GM18498 (cell line): ENCODE measurements at regions not wholly inside any gene's neighbourhood (a gene's known extent, or its start where the extent isn't known, plus 50 kb on each side); places are given as distances from the start of the nearest gene placed in this dataset.
A peak's percentile ranks its signal among the peaks of the same experiment; 100 is the strongest.
"Not testable (repeated sequence)": the region's sequence is repeated elsewhere in the genome, so short reads cannot be mapped to it uniquely, and the experiment has no call there.

Experiments
- ATAC-seq: cut with Tn5 transposase; IDR thresholded peaks from one replicate; pipeline ENCODE4 v1.9.1; 2021; ENCODE audit warnings: mild to moderate bottlenecking, moderate library complexity; ENCODE audit not compliant: unreplicated experiment

DNA sequence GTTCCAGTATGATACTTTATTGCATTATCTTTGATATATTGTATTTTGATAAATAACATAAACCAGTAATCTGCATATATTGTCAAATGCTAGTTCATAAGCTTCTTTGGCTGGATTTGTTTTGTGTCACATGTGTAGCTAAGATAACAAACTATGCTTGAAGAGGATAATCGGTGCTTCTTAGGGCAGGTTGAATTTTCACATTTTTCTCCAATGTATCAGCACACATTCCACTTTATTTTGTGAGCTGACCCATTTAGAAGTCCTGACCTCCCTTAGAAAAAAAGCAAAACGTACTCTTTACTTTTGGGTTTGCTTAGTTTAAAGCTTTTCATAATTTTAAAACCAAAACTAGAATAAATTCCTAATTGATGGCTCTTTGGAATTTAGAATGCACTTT, 277.7 kb upstream of the DDHD1 start:
- ATAC-seq: no peak

DNA sequence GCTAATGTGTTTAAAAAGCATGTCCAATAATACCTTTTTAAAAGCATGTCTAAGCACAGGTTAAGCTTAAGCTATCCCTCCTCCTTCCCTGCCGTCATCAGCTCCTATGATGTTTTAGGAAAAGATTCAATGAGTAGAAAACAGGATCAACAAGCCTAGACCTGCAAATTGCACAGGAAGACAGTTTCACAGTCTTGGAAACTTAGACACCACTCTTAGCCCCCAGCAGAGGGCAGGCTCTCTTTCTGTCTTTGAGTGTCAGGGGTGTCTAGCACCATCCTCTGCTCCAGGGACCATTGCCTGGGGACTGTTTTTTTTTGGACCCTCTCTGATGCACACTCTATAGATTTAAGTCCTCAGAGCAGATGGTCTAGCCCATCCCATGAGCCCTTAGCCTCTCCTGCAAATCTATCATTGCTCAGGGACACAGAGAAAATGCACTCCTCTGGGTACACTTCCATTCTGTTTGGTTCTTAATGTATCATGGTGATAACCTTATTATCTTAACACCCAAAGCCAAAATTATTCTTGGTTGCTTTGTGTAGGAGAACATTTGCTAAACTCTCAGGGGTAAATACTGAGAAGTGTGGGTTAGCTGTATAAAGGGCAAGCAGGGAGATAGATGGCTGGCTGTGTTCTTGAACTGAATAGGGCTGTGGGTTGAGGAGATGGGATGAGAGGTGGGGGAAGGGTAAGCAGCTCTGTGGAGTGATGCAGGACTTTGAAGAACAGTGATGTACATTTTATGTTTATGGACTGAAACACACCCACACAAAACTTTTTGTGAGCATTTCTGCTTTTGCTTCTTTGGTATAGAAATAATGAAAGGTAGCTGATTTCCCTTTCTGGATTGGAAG, 259.9 kb upstream of the DDHD1 start:
- no peak for ATAC-seq

DNA sequence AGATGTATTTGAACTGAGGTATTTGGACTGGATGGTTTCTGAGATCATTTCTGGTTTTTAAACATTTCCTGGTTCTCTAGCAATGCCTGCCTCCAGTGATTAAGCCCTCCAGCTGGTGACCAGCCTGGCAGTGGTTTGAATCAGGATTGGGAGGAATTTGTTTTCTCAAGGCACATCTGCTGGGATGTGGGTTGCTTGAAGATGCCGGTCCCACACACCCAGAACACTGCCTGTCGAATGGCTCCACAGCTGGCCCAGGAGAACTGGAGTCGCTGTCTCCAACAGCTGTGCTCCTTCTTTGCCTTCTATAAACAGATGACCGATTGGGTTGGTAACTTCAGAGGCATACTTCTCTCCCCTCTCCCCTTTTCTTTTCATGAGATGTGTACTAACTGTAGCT, 258.0 kb upstream of the DDHD1 start:
- no peak for ATAC-seq

DNA sequence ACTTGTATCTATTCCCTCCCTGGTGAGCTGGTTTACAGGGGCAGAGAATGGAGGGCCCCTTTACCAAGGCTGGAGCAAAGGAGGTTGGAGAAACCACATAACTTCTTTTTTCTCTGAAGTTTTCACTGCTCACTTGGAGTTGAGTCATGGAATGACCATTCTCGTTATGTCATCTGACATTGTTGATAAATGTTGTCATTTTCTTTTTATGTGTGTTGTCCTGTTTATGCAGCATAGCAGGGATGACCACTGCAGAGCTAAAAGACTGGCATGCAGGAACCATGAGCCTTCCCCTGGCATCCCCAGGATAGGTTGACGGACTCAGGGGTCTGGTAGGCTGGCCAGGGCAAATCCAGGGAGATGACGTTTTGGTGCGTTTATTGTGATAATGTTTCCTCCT, 256.8 kb upstream of the DDHD1 start:
- ATAC-seq: no peak

DNA sequence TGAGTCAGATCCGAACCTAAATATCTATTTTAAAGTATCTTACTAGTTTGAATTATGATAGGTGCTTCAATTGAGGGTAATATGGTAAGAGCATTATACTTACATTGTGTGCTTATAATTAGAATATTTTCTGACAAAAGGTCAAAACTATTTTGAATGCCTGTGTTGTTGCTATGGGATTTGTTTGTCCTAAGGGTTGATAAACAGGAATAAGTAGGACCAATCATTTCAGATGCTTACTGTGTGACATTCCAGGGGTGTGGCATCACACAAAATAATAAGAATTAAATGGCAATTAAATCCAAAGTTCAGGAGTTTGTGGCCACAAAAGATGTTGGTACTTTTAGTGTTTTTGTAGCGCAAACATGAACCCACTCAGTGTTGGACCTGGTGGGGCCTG, 256.2 kb upstream of the DDHD1 start:
- no peak for ATAC-seq

DNA sequence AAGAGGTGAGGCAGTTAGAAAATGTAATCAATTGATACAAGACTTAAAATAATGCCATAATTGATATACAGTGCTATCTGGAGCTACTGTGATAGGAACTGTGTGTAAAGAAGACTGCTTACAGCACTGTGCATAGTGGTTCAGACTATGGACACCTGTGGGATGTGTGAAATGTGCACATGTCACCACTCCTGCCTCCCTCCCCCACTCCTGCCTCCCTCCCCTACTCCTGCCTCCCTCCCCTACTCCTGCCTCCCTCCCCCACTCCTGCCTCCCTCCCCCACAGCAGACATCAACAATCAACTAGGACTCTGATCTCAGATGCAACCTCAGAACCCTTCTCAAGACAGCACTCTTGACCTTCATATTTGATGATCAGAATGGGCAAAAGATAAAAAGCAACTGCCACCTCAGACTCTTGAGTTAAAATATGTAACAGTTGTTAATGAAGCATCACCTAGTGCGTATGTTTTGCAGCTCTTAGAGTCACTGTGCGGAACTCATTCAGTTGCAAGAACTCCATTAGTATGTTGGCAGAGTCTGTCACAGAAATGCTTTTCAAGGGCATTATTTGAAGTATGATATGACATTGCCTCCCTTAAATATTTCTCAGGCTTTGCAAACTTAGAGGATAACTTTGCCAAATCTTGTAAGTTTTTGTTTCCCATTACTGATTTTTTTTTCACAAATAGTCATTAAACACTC, 255.2 kb upstream of the DDHD1 start:
- ATAC-seq: no peak

DNA sequence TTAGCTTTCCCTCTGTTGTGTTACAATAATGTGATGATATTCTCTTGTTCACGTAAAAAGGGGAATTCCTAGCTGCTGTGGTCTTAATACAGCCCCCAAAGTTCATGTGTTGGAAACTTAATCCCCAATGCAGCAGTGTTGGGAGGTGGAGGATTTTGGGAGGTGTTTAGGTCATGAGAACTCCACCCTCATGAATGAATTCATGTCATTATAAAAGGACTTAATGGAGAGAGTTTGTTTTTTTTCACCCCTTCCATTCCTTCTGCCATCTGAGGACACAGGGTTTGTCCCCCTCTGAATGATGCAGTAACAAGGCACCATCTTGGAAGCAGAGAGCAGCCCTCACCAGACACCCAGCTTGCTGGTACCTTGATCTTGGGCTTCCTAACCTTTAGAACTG, 253.4 kb upstream of the DDHD1 start:
- no peak for ATAC-seq

DNA sequence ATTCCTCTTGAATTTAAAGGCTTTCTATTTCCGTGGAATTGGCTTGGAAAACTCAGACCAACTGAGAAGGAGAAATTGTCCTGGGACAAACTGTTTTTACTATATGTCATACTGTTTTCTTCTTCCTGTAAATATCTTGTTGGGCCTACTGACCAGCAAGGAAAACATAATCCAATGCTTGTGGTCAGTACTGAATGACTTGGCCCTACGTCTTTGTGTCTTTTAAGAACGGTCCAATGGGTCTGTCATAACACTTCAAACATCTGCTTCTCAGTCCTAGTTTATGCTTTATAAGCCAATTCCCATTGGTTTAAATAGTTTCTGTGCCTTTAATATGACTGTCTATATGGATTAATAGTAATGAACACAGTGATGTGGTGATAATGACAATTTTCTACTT, 248.5 kb upstream of the DDHD1 start:
- no peak for ATAC-seq

DNA sequence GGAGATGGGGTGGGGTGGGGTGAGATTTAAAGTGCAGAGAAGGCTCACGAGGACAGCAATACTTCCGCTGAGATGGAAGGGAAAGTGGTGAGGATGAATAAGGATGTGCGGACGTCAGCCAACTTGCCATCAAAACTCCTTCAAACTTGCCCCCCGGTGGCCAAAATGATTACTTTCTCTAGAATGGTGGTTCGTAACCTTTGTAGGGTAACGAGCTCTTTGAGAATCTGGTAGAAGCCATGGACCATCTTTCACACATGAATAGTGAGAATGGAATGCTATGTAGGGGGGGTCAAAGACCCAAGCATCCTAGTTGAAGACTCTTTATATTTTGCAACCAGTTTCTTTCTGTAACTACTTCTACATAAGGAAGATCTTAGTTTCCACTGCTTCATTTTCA, 245.9 kb upstream of the DDHD1 start:
- ATAC-seq: no peak

DNA sequence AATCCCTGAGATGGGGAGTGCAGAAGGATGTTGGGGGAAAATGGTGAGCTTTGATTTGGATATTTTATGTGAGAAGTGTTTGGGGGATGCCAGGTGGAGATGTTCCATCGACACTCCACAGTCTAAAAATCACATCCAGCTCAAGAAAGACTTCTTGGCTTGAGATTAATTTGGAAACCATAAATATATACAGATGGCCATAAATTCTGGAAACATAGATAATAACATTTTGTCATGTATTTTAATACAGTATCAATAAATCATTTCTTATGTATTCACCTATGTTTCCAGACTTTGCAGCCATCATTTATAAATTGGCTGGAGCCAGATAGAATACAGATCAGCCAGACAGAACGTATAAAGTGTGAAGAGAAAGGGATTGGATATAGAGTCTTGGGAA, 245.5 kb upstream of the DDHD1 start:
- ATAC-seq: no peak

DNA sequence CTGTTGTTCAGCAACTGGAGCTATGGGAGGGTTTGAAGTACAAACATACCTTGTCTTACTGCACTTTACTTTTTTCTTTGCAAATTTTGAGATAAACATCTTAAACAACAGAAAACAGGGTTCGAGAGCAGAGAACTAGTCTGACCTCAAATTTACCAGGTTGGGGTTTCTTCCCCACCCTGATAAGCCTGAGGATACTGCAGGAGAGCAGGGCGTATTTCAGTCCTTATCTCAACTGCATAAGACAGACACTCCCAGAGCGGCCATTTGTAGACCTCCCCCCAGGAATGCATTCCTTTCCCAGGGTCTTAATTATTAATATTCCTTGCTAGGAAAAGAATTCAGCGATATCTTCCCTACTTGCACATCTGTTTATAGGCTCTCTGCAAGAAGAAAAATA, 242.1 kb upstream of the DDHD1 start:
- ATAC-seq: not testable (repeated sequence)

DNA sequence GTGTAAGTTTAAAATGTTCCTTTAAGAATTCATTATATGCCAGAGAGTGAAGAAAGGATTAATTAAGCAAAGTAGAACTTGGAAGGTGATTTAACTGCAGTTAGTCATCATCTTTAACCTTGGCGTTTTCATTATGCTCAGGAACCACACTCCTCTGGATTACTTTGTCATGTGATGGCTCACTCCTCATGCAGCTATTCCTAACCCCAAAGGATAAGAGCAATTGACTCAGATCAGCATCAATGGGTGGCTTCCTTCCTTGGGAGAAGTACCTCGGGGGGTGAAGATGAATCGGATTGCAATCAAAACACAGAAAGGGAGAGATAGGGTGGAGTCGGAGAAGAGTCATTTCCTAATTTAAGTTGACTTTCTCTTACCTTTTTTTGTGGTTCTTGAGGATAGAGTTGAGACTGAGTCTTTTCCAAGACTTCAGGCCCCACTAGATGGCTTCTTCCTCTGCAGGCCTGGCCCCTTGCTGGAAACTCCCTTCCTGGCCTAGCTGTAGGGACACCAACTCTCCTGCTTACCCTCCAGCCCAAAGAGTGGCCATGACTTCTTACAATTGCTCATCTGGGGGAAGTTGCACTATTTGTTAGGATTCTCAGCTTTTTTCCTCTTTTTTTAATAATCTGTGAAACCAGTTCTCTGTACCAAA, 238.6 kb upstream of the DDHD1 start:
- ATAC-seq: no peak

DNA sequence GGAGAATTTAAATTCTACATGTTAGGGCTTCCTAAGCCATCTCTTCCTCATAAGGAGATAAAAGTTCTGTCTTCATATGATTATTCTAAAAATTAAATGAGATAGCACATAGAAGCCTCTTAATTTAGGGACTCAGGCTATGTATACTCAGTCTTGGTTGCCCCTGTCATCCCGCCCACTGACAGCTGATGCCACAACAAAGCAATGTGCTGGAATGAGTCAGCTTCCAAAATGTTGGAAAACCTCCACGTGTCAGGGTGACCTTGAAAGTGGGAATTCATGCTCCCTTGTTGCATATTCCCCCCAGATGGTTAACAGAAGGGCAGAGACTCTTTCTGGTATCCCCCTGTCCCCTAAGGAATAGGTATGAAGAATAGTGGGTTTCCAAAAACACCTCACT, 238.0 kb upstream of the DDHD1 start:
- ATAC-seq: no peak

DNA sequence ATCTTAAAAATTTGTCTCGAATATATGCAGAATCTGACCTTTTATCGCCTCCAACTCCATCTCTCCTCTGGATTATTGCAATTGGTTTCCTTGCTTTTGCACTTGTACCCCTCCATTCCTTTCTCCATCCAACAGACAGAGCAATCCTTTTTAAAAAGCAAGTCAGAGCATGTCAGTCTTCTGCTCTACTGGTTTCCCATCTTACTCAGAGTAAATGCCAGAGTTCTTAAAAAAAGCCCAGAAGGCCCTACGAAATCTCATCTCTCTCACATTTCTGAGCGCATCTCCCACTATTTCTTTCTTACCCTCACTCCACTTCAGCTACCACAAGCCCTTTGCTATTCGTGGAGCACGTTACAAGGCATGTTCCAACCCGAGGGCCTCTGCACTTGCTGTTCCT, 236.9 kb upstream of the DDHD1 start:
- no peak for ATAC-seq

DNA sequence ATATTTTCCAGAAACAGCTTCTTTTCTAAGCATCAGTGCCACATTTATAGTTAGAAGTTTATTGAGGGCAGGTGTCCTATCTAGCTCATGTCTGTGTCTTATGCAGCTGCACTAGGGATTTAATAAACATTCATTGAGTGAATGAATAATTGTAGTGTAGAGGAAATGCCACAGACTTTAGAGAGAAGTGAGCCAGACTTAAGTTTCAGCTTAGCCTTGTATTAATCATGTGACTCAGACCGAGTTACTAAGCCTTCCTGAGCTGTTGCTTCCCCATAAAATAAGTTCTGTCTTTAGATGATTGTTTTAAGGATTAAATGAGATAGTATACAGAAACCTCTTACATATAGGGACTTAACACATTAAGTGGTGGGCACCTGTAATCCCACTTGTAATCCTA, 236.1 kb upstream of the DDHD1 start:
- ATAC-seq: no peak

DNA sequence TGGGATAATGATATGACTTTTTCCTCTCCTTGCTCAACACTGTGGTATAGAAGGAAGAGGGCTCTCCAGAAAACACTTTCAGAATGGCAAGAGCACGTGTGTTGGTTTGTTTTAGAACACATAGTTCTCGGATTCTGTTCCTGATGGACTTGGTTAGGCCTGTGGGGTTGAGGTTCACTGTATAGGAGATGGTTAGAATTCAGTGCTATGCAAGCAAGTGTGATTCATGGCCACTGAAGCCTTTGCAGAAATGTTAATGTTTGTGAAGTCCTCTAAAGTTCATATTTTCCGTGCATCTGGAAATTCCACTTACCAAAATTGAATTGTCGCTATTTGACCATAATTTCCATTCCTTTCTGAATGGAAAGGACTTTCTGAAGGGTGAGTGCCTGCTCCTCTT, 233.2 kb upstream of the DDHD1 start:
- ATAC-seq: no peak

DNA sequence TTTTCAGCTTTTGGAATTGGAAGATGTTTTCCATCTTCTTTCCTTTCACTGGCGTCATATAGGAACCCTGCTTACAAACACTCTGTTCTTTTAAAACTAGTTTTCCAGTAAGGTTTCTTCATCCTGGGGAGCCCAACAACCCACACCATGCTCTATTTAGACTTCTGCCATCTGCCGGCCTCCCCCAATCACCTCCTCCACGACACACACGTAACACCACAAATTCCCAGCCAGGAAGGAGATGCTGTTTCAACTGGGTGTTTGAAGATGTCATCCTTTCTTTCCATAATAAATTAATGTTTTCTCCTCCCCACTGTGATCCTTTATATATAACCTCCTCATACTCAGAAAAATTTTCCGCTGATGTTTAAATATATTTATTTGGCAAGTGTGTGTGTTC, 231.4 kb upstream of the DDHD1 start:
- ATAC-seq: no peak

DNA sequence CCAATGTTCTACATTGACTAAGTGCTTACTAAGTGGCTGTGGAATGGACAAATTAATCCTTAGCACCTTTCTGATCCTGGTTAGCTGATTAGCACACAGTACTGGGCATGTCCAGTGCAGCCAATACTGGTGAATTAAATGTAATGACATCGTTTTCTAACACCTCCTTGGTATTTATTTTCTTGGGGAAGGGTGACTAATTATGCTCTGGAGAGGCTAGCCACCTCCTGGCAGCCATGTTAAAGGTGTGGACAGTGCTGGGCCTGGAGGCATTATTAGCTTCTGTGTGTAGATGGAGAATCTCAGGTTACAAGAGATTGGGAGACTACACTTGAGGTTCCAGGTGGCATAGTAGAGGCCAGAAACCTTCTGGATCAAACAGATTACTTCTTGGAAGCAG, 230.9 kb upstream of the DDHD1 start:
- no peak for ATAC-seq

DNA sequence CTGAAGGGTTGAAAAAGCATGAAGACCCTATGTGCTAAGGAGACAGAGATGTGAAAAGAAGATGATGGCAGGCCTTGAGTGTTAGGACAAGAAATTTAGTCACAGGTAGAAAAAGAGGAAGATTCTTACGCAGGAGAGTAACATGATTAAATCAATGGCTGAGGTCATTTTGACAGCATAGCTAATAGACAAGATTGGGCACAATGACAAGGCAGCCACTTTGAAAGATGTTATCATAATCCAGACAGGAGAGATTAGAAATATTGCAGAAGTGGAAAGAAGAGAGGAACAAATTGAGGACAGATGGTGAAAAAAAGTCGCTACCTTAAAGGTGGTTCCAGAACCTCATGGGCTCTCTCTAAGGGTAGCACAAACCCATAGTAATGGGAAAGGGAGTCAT, 228.8 kb upstream of the DDHD1 start:
- ATAC-seq: no peak

DNA sequence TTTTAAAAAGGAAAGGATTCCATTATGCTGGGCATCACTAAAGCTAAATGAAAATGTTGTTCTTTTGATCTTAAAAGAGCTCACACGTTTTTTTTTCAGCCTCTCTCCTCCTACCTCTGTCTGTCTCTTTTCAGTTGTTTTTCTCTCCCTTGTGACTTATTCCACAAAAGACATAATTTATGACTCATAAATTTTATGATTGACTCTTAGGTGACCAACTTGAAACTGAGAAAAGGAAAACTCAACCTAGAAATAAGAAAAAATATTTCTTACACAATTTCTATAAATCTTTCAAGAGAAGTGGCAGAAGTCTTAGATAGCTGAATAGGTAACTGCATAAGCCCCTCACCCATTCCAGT, 227.7 kb upstream of the DDHD1 start:
- no peak for ATAC-seq

DNA sequence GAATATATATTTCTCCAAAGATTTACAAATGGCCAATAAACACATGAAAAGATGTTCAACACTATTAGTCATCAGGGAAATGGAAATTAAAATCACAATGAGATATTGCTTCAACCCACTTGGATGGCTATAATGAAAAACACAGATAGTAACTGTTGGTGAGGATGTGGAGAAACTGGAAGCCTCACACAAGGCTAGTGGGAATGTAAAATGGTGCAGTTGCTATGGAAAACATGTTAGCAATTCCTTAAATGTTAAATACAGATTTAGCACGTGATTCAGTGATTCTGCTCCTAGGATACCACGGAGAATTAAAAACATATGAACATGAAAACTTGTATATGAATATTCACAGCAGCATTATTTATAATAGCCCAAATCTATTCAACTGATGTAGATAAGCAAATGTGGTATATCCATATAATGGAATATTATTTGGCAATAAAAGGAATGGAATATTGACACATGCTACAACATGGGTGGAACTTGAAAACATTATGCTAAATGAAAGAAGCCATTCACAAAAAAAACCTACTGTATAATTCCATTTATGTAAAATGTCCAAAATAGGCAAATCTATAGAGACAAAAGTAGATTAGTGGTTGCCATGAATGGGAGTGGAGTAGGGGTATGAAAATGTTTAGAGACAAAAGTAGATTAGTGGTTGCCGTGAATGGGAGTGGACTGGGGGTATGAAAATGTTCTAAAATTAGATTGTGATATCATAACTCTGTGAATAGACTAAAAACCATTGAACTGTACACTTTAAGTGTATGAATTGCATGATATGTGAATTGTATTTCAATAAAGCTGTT, 227.1 kb upstream of the DDHD1 start:
- peak; percentile 41 for ATAC-seq
